ENCODE measurements at regions not wholly inside any gene's neighbourhood (a gene's known extent, or its start where the extent isn't known, plus 50 kb on each side); places are given as distances from the start of the nearest gene placed in this dataset.

GRCh38 chr1:213908521-213908920, 79.3 kb upstream of the PROX1 start:
- Histone ChIP-seq H3K4me3 (ENCODE audit: low read length) (no peak overlapping the region), H3K9me2 (replicated peaks; ENCODE audit: insufficient read depth, low read length) (no peaks in the 10 kb centered on the region), H3K9me3 (replicated peaks; ENCODE audit: insufficient read depth, low read length) (no peaks in the 10 kb centered on the region), H3K36me3 (replicated peaks; ENCODE audit: insufficient read depth, low read length) (no peaks in the 10 kb centered on the region), H3K4me1 (ENCODE audit: low read length) (no peaks in the 10 kb centered on the region), H3F3A (ENCODE audit: insufficient read depth, low read length) (no peaks in the 10 kb centered on the region), H3K4me2 (ENCODE audit: low read depth, low read length) (no peak overlapping the region), H3K79me2 (ENCODE audit: low read length) (no peaks in the 10 kb centered on the region), H3K27ac (ENCODE audit: low read length) (no peak overlapping the region), H4K20me1 (ENCODE audit: insufficient read depth, low read length) (no peaks in the 10 kb centered on the region), H3K9ac (ENCODE audit: low read length) (no peak overlapping the region), H2AFZ (ENCODE audit: low read length) (no peak overlapping the region), H3K27me3 (replicated peaks; ENCODE audit: insufficient read depth, low read length) (no peaks in the 10 kb centered on the region)
- DNase-seq: no peak
- no peak for TF ChIP-seq EZH2 (optimal IDR thresholded peaks at IDR 0.05; ENCODE audit: low read depth, low read length)
- no peak for TF ChIP-seq EZH2phosphoT487 (IDR thresholded peaks at IDR 0.05; ENCODE audit: low read length)
- TF ChIP-seq CTCF (IDR thresholded peaks at IDR 0.05; ENCODE audit: low read length): no peak

DNA sequence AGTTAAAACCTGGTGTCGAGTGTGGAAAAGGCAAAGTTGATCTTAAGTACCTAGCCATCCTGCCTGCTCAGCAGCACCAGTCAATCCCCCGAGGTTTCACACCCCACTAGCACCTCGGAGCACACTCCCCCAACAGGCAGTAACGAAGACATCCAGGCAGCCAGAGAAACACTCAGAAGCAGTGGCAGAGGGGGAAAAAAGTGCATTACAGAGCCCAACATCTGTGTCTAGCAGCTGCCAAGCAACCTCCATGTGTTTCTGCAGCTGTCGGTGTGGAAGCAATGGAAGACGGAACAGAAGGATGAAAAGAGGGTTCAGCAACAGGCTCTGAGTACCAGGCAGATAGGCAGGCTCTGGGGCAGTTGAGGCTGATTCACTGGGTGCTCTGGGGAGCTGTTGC, 73.4 kb upstream of the PROX1 start:
- no peaks in the 10 kb centered on the region for H3K36me3 ChIP-seq (replicated peaks; ENCODE audit: insufficient read depth, low read length)
- no peaks in the 10 kb centered on the region for H3K9me2 ChIP-seq (replicated peaks; ENCODE audit: insufficient read depth, low read length)
- H3K27ac ChIP-seq (ENCODE audit: low read length): no peak overlapping the region
- H3K4me1 ChIP-seq (ENCODE audit: low read length): no peaks in the 10 kb centered on the region
- H2AFZ ChIP-seq (ENCODE audit: low read length): no peak overlapping the region
- no peaks in the 10 kb centered on the region for H3F3A ChIP-seq (ENCODE audit: insufficient read depth, low read length)
- no peak for DNase-seq
- no peak overlapping the region for H3K9ac ChIP-seq (ENCODE audit: low read length)
- H3K4me3 ChIP-seq (ENCODE audit: low read length): no peak overlapping the region
- H4K20me1 ChIP-seq (ENCODE audit: insufficient read depth, low read length): no peaks in the 10 kb centered on the region
- TF ChIP-seq CTCF (IDR thresholded peaks at IDR 0.05; ENCODE audit: low read length) (no peak), EZH2phosphoT487 (IDR thresholded peaks at IDR 0.05; ENCODE audit: low read length) (no peak), EZH2 (optimal IDR thresholded peaks at IDR 0.05; ENCODE audit: low read depth, low read length) (no peak)
- H3K79me2 ChIP-seq (ENCODE audit: low read length): no peaks in the 10 kb centered on the region
- H3K4me2 ChIP-seq (ENCODE audit: low read depth, low read length): no peak overlapping the region
- H3K27me3 ChIP-seq (replicated peaks; ENCODE audit: insufficient read depth, low read length): no peaks in the 10 kb centered on the region
- H3K9me3 ChIP-seq (replicated peaks; ENCODE audit: insufficient read depth, low read length): no peaks in the 10 kb centered on the region

GRCh38 chr1:213921311-213921710, 66.5 kb upstream of the PROX1 start:
- Histone ChIP-seq H4K20me1 (ENCODE audit: insufficient read depth, low read length) (no peaks in the 10 kb centered on the region), H3K9me3 (replicated peaks; ENCODE audit: insufficient read depth, low read length) (no peaks in the 10 kb centered on the region), H2AFZ (ENCODE audit: low read length) (no peak overlapping the region), H3K4me1 (ENCODE audit: low read length) (no peaks in the 10 kb centered on the region), H3K4me2 (ENCODE audit: low read depth, low read length) (no peak overlapping the region), H3K79me2 (ENCODE audit: low read length) (no peaks in the 10 kb centered on the region), H3K4me3 (ENCODE audit: low read length) (no peak overlapping the region), H3F3A (ENCODE audit: insufficient read depth, low read length) (no peaks in the 10 kb centered on the region), H3K9ac (ENCODE audit: low read length) (no peak overlapping the region), H3K27ac (ENCODE audit: low read length) (no peak overlapping the region), H3K36me3 (replicated peaks; ENCODE audit: insufficient read depth, low read length) (no peaks in the 10 kb centered on the region), H3K27me3 (replicated peaks; ENCODE audit: insufficient read depth, low read length) (no peaks in the 10 kb centered on the region), H3K9me2 (replicated peaks; ENCODE audit: insufficient read depth, low read length) (no peaks in the 10 kb centered on the region)
- no peak for DNase-seq
- TF ChIP-seq CTCF (IDR thresholded peaks at IDR 0.05; ENCODE audit: low read length): no peak

- H3K4me3 ChIP-seq (ENCODE audit: low read length): no peak overlapping the region
- no peak overlapping the region for H3K4me2 ChIP-seq (ENCODE audit: low read depth, low read length)
- no peaks in the 10 kb centered on the region for H3K36me3 ChIP-seq (replicated peaks; ENCODE audit: insufficient read depth, low read length)
- no peaks in the 10 kb centered on the region for H3K27me3 ChIP-seq (replicated peaks; ENCODE audit: insufficient read depth, low read length)
- no peak overlapping the region for H3K9ac ChIP-seq (ENCODE audit: low read length)
- H2AFZ ChIP-seq (ENCODE audit: low read length): no peak overlapping the region
- no peaks in the 10 kb centered on the region for H3F3A ChIP-seq (ENCODE audit: insufficient read depth, low read length)
- no peaks in the 10 kb centered on the region for H3K4me1 ChIP-seq (ENCODE audit: low read length)
- TF ChIP-seq CTCF (IDR thresholded peaks at IDR 0.05; ENCODE audit: low read length) (no peak), EZH2phosphoT487 (IDR thresholded peaks at IDR 0.05; ENCODE audit: low read length) (no peak), EZH2 (optimal IDR thresholded peaks at IDR 0.05; ENCODE audit: low read depth, low read length) (no peak)
- no peaks in the 10 kb centered on the region for H3K9me3 ChIP-seq (replicated peaks; ENCODE audit: insufficient read depth, low read length)
- H3K9me2 ChIP-seq (replicated peaks; ENCODE audit: insufficient read depth, low read length): no peaks in the 10 kb centered on the region
- no peaks in the 10 kb centered on the region for H4K20me1 ChIP-seq (ENCODE audit: insufficient read depth, low read length)
- H3K27ac ChIP-seq (ENCODE audit: low read length): no peak overlapping the region
- no peak for DNase-seq
- H3K79me2 ChIP-seq (ENCODE audit: low read length): no peaks in the 10 kb centered on the region
Observed at GRCh38 chr1:213921712-213922111, 66.1 kb upstream of the PROX1 start.

Data from MM.1S (cell line).